ENCODE measurements at regions not wholly inside any gene's neighbourhood (a gene's known extent, or its start where the extent isn't known, plus 50 kb on each side); places are given as distances from the start of the nearest gene placed in this dataset.

DNA sequence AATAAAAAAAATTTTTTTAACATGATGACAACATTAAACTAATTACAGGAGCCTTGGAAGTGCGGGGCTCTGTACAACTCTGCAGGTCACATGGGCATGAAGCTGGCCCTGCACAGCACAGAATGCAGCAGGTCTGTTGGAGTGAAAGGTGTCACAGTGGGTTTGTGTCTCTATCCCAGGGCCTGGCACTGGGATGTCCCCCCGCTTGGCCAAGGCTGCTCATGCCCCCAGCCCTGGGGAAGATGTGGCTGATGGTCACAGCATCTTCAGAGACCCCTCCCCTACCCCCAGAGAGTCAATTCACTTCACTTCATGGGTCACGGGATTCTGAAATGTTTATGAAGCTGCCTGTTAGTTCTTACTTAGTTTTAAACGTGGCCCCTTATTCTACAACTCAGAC, 95.9 kb upstream of the TAF1B start:
- 92 to 94% methylated on average over 4 of the region's 4 CpGs for whole genome bisulfite sequencing, 2 experiments
- Histone ChIP-seq H3K4me3 (ENCODE audit: insufficient read depth, low read depth, low read length) (no peak overlapping the region), H3K27ac (ENCODE audit: insufficient read depth, low read depth, low read length, poor library complexity, severe bottlenecking) (no peak overlapping the region), H3K4me1 (ENCODE audit: control insufficient read depth, insufficient read depth, low read length) (peaks cover 5% of the 10 kb centered on the region), H3K9me3 (ENCODE audit: control insufficient read depth, low read length) (no peaks in the 10 kb centered on the region), H3K27me3 (ENCODE audit: control insufficient read depth, insufficient read depth, low read length, poor library complexity, severe bottlenecking) (no peaks in the 10 kb centered on the region), H3K36me3 (ENCODE audit: control insufficient read depth, insufficient read depth, low read length) (no peaks in the 10 kb centered on the region)

DNA sequence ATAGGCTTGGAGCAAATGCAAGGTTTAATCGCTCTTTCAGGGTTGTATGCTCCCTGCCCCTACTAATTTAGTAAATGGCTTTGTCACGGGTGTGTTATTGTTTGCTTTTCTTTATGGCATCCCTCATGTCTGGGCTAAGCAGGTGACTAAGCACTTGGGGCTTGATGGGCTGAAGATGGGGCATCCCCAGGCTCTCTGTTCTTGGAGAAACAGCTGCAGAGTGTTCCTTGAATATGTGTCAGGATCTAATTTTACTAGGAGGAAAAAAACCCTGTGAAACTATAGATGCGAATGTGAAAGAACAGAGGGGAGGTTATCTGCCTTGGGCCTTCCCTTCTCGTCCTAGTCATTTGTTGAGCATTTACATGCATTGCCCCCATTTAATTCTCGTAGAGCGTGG, 94.7 kb upstream of the TAF1B start:
- H3K4me1 ChIP-seq (ENCODE audit: control insufficient read depth, insufficient read depth, low read length): peaks cover 14% of the 10 kb centered on the region
- H3K9me3 ChIP-seq (ENCODE audit: control insufficient read depth, low read length): no peaks in the 10 kb centered on the region
- WGBS, 2 experiments: 80 to 96% methylated on average over 5 to 6 of the region's 6 CpGs
- no peak overlapping the region for H3K4me3 ChIP-seq (ENCODE audit: insufficient read depth, low read depth, low read length)
- H3K36me3 ChIP-seq (ENCODE audit: control insufficient read depth, insufficient read depth, low read length): no peaks in the 10 kb centered on the region
- H3K27me3 ChIP-seq (ENCODE audit: control insufficient read depth, insufficient read depth, low read length, poor library complexity, severe bottlenecking): no peaks in the 10 kb centered on the region
- H3K27ac ChIP-seq (ENCODE audit: insufficient read depth, low read depth, low read length, poor library complexity, severe bottlenecking): no peak overlapping the region

GRCh38 chr2:9749546-9750223, 93.6 kb upstream of the TAF1B start:
- no peak overlapping the region for H3K4me3 ChIP-seq (ENCODE audit: insufficient read depth, low read depth, low read length)
- H3K4me1 ChIP-seq (ENCODE audit: control insufficient read depth, insufficient read depth, low read length): peaks cover 23% of the 10 kb centered on the region
- H3K27ac ChIP-seq (ENCODE audit: insufficient read depth, low read depth, low read length, poor library complexity, severe bottlenecking): no peak overlapping the region
- H3K9me3 ChIP-seq (ENCODE audit: control insufficient read depth, low read length): no peaks in the 10 kb centered on the region
- 83 to 84% methylated on average over 9 of the region's 9 CpGs for WGBS, 2 experiments
- H3K27me3 ChIP-seq (ENCODE audit: control insufficient read depth, insufficient read depth, low read length, poor library complexity, severe bottlenecking): no peaks in the 10 kb centered on the region
- no peaks in the 10 kb centered on the region for H3K36me3 ChIP-seq (ENCODE audit: control insufficient read depth, insufficient read depth, low read length)

DNA sequence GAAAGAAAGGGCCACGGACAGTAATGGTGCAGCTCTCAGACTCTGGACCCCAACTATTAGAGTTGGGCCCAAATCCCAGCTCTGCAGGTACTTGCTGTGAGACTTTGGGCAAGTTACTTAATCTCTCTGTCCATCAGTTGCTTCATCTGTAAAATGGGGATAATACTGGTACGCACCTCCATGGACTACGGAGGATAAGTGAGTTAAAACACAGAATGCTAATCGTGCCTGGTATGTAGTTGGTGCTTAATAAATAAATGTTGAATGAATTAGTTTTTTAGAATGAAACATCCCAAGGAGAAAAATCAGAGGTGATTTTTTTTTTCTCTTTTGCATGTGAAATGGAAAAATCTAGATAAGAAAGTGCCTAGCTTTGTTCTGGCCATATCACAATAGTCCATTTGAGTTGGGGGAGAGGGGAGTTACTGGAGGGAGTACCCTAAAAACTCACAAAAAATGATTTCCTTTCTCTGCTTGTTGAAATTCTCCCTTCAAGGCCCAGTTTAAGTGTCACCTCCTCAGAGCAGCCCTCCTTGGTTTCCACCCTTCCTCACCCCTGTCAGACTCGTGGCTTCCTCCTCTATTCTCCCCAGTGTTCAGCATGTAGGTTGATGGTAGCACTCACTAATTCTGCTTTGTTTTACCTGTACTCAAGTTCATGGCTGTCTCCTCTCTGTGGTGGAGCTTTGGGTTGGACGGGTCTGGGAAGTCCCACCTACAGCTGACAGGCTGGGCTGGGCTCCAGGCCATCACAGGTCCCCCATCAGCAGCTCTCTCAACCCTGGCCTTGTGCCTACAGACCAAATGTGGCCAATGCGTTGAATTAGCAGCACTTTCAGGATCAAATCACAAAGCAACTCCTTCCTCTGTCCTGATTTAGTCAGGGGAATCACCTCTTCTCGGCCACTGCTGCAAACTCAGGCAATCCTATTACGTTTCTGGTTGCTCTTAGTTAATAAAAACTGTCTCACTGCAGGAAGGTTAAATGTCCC, 92.8 kb upstream of the TAF1B start:
- Histone ChIP-seq H3K4me3 (ENCODE audit: insufficient read depth, low read depth, low read length) (no peak overlapping the region), H3K4me1 (ENCODE audit: control insufficient read depth, insufficient read depth, low read length) (peaks cover 21% of the 10 kb centered on the region), H3K27ac (ENCODE audit: insufficient read depth, low read depth, low read length, poor library complexity, severe bottlenecking) (no peak overlapping the region), H3K9me3 (ENCODE audit: control insufficient read depth, low read length) (no peaks in the 10 kb centered on the region), H3K36me3 (ENCODE audit: control insufficient read depth, insufficient read depth, low read length) (no peaks in the 10 kb centered on the region), H3K27me3 (ENCODE audit: control insufficient read depth, insufficient read depth, low read length, poor library complexity, severe bottlenecking) (no peaks in the 10 kb centered on the region)
- 90 to 95% methylated on average over 9 of the region's 9 CpGs for WGBS, 2 experiments

DNA sequence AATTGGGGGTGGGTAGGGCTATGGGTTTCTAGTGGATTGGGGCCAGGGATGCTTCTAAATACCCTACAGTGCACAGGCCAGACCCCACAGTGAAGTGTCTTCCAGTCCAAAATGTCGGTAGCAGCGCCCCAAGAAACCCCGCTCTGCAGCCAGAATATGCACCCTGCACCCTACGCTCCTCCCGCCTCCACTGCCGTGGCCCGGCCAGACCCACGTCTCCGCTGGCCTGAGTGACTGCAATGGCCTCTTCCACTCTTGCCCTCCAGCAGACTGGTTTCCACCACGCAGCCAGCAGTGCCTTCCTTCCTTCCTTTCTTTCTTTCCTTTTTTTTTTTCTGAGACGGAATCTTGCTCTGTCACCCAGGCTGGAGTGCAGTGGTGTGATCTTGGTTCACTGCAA, 91.4 kb upstream of the TAF1B start:
- H3K27me3 ChIP-seq (ENCODE audit: control insufficient read depth, insufficient read depth, low read length, poor library complexity, severe bottlenecking): no peaks in the 10 kb centered on the region
- no peaks in the 10 kb centered on the region for H3K9me3 ChIP-seq (ENCODE audit: control insufficient read depth, low read length)
- H3K27ac ChIP-seq (ENCODE audit: insufficient read depth, low read depth, low read length, poor library complexity, severe bottlenecking): no peak overlapping the region
- WGBS, 2 experiments: 94 to 95% methylated on average over 11 of the region's 11 CpGs
- H3K4me1 ChIP-seq (ENCODE audit: control insufficient read depth, insufficient read depth, low read length): peaks cover 23% of the 10 kb centered on the region
- H3K36me3 ChIP-seq (ENCODE audit: control insufficient read depth, insufficient read depth, low read length): no peaks in the 10 kb centered on the region
- H3K4me3 ChIP-seq (ENCODE audit: insufficient read depth, low read depth, low read length): no peak overlapping the region

- 76 to 80% methylated on average over 21 of the region's 21 CpGs for WGBS, 2 experiments
Observed at GRCh38 chr2:9752441-9753275, 90.6 kb upstream of the TAF1B start.

DNA sequence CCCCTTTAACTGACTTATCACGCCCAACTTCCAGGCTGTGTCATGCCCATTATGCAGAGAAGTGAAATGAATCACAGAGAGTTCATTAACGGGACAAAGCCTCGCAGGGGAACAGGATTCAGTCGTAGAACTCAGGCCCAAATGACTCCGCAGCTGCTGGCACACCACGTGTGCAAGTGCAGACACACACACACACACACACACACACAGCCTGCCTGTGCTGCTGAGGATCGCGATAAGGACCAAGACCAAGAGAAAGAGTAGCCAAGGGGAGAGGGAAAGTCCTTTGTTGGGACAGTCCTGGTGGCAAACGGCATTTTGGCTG, 90.0 kb upstream of the TAF1B start:
- Histone ChIP-seq H3K27me3 (ENCODE audit: control insufficient read depth, insufficient read depth, low read length, poor library complexity, severe bottlenecking) (no peaks in the 10 kb centered on the region), H3K4me1 (ENCODE audit: control insufficient read depth, insufficient read depth, low read length) (peaks cover 37% of the 10 kb centered on the region), H3K36me3 (ENCODE audit: control insufficient read depth, insufficient read depth, low read length) (no peaks in the 10 kb centered on the region), H3K9me3 (ENCODE audit: control insufficient read depth, low read length) (no peaks in the 10 kb centered on the region), H3K27ac (ENCODE audit: insufficient read depth, low read depth, low read length, poor library complexity, severe bottlenecking) (no peak overlapping the region), H3K4me3 (ENCODE audit: insufficient read depth, low read depth, low read length) (no peak overlapping the region)
- WGBS, 2 experiments: 40 to 48% methylated on average over 9 of the region's 9 CpGs

More at GRCh38 chr2:9752441-9753275, 90.6 kb upstream of the TAF1B start:
- Histone ChIP-seq H3K27ac (ENCODE audit: insufficient read depth, low read depth, low read length, poor library complexity, severe bottlenecking) (no peak overlapping the region), H3K36me3 (ENCODE audit: control insufficient read depth, insufficient read depth, low read length) (no peaks in the 10 kb centered on the region), H3K4me3 (ENCODE audit: insufficient read depth, low read depth, low read length) (no peak overlapping the region), H3K4me1 (ENCODE audit: control insufficient read depth, insufficient read depth, low read length) (peaks cover 32% of the 10 kb centered on the region), H3K27me3 (ENCODE audit: control insufficient read depth, insufficient read depth, low read length, poor library complexity, severe bottlenecking) (no peaks in the 10 kb centered on the region), H3K9me3 (ENCODE audit: control insufficient read depth, low read length) (no peaks in the 10 kb centered on the region)

- H3K27ac ChIP-seq (ENCODE audit: insufficient read depth, low read depth, low read length, poor library complexity, severe bottlenecking): no peak overlapping the region
Observed at GRCh38 chr2:9753665-9754531, 89.4 kb upstream of the TAF1B start.

GRCh38 chr2:9754532-9754887, 88.8 kb upstream of the TAF1B start:
- peaks cover 2% of the 10 kb centered on the region for H3K27me3 ChIP-seq (ENCODE audit: control insufficient read depth, insufficient read depth, low read length, poor library complexity, severe bottlenecking)
- H3K36me3 ChIP-seq (ENCODE audit: control insufficient read depth, insufficient read depth, low read length): no peaks in the 10 kb centered on the region
- H3K4me3 ChIP-seq (ENCODE audit: insufficient read depth, low read depth, low read length): no peak overlapping the region
- WGBS, 2 experiments: 87 to 90% methylated on average over 6 of the region's 6 CpGs
- no peak overlapping the region for H3K27ac ChIP-seq (ENCODE audit: insufficient read depth, low read depth, low read length, poor library complexity, severe bottlenecking)
- peaks cover 50% of the 10 kb centered on the region for H3K4me1 ChIP-seq (ENCODE audit: control insufficient read depth, insufficient read depth, low read length)
- no peaks in the 10 kb centered on the region for H3K9me3 ChIP-seq (ENCODE audit: control insufficient read depth, low read length)

More at GRCh38 chr2:9753665-9754531, 89.4 kb upstream of the TAF1B start:
- no peak overlapping the region for H3K4me3 ChIP-seq (ENCODE audit: insufficient read depth, low read depth, low read length)
- H3K36me3 ChIP-seq (ENCODE audit: control insufficient read depth, insufficient read depth, low read length): no peaks in the 10 kb centered on the region
- WGBS, 2 experiments: 59 to 64% methylated on average over 36 of the region's 36 CpGs
- no peaks in the 10 kb centered on the region for H3K27me3 ChIP-seq (ENCODE audit: control insufficient read depth, insufficient read depth, low read length, poor library complexity, severe bottlenecking)
- peaks cover 44% of the 10 kb centered on the region for H3K4me1 ChIP-seq (ENCODE audit: control insufficient read depth, insufficient read depth, low read length)
- H3K9me3 ChIP-seq (ENCODE audit: control insufficient read depth, low read length): no peaks in the 10 kb centered on the region
